ENCODE measurements at regions not wholly inside any gene's neighbourhood (a gene's known extent, or its start where the extent isn't known, plus 50 kb on each side); places are given as distances from the start of the nearest gene placed in this dataset.

DNA sequence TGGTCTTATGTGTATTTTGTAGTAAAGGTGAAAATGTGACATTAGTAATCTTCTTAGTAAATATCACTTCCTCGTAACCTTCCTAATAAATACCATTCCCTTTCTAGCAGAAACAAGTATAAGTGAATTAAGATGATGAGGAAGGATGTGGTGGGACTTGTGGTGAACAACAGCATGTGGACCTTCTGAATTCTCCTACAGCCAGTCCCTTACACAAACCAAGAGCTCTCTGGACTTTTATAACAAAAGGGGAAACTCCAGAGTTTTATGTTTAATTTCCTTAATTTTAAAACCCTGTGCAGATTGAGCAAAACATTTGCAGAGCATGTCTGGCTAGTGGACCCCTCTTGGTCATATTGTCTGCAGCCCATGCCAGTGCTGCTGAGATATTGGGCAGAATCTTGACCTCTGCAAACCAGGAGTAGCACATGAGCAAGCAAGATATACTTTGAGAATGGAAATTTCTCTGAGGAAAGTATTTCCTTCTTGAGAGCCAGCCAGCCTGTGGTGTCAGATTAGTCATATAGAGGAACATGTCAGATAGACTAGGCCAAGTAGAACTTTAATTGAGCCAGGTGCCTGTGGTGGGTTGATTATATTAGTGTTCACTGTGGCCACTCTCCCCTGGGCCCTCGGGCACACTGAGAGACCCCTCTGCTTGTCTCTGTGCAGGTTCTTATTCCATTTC is 328.2 kb downstream of the DKK2 start:
- in situ Hi-C loops (cut with HindIII; ENCODE audit: low sequenced_read_pairs): no loop called here
- TF ChIP-seq, protein P1, sequence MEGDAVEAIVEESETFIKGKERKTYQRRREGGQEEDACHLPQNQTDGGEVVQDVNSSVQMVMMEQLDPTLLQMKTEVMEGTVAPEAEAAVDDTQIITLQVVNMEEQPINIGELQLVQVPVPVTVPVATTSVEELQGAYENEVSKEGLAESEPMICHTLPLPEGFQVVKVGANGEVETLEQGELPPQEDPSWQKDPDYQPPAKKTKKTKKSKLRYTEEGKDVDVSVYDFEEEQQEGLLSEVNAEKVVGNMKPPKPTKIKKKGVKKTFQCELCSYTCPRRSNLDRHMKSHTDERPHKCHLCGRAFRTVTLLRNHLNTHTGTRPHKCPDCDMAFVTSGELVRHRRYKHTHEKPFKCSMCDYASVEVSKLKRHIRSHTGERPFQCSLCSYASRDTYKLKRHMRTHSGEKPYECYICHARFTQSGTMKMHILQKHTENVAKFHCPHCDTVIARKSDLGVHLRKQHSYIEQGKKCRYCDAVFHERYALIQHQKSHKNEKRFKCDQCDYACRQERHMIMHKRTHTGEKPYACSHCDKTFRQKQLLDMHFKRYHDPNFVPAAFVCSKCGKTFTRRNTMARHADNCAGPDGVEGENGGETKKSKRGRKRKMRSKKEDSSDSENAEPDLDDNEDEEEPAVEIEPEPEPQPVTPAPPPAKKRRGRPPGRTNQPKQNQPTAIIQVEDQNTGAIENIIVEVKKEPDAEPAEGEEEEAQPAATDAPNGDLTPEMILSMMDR (IDR thresholded peaks at IDR 0.05; ENCODE audit: low read depth, low read length): no peak
- peak; percentile 73 for DNase-seq (ENCODE audit: low read depth, low spot score)
- no peak overlapping the region for H3K4me3 ChIP-seq (ENCODE audit: low read depth, low read length)

DNA sequence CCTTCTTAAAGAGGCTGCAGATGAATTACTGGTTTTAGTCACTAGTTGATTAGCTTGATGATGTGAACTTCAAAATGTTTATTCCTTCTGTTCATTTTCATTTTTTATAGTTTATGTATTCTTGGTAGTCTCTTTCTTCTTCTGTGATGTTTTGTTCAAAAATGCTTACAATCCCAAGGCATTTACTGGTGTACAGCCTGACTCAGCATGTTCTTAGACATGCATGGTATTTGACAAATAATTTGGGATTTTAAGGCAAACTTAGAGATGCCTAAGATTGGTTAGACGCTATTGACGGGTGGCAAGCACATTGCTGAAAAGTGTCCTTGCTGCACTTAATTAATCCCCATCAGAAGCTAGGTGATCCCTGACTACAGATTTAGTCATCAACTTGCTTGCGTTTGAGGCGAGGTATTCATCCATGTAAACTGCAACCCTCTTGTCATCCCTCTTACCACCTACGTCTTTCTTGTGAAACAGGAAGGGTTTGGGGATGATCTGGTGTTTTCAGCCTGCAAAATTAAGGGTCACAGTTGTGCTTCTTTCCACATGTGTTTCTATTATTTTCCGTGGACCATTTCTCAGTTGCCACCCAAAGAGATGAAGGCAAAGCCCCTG is 331.8 kb downstream of the DKK2 start:
- no peak for DNase-seq (ENCODE audit: low read depth, low spot score)
- H3K4me3 ChIP-seq (ENCODE audit: low read depth, low read length): no peak overlapping the region
- in situ Hi-C loops (cut with HindIII; ENCODE audit: low sequenced_read_pairs): no loop called here
- TF ChIP-seq, protein P1 (IDR thresholded peaks at IDR 0.05; ENCODE audit: low read depth, low read length): no peak

DNA sequence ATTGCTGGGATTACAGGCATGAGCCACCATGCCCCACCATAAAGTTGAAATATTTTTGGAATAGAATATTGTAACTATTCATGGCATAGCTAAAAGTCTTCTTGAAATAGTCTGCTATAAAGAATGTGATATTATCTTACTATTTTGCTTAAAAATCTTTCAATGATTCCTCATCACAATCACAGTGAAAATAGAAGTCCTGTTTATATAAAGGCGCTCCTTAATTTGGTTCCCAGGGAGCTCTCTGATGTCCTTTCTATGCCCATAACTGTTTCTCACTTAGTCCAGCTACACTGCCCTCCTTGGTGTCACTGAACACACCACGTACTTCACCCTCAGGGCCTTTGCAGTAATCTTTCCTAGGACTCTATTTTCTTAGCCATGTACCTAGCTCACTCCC is 331.7 kb upstream of the GIMD1 start:
- no peak for DNase-seq (ENCODE audit: low read depth, low spot score)
- in situ Hi-C loops (cut with HindIII; ENCODE audit: low sequenced_read_pairs): no loop called here
- TF ChIP-seq, protein P1 (IDR thresholded peaks at IDR 0.05; ENCODE audit: low read depth, low read length): no peak
- H3K4me3 ChIP-seq (ENCODE audit: low read depth, low read length): no peak overlapping the region

DNA sequence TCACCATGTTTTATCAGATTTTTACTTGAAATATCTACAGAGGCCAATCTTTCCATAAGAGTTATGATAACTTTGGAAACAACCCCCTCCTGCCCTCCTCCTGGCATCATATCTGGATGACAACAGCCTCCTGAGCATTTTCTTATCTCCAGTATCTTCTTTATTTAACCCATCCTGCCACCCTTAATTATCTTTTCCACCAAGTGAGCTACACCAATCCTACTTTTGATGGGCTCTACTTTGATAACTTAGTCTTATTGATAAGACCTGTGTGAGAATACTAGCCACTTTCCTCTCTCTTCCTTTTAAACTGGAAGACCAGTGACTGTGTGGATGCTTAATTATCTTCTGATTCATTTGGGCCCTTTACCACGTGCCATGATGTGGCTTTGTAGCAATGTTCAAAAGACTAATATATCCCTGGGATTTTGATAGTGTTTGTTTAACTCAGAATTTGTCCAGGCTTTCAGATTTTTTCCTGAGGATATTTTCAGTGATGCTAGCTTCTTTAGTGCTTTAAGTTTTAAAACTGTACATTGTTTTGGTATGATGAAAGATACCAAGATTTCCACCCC is 330.1 kb upstream of the GIMD1 start:
- no peak for DNase-seq (ENCODE audit: low read depth, low spot score)
- TF ChIP-seq, protein P1 (IDR thresholded peaks at IDR 0.05; ENCODE audit: low read depth, low read length): no peak
- no peak overlapping the region for H3K4me3 ChIP-seq (ENCODE audit: low read depth, low read length)
- in situ Hi-C loops (cut with HindIII; ENCODE audit: low sequenced_read_pairs): no loop called here

DNA sequence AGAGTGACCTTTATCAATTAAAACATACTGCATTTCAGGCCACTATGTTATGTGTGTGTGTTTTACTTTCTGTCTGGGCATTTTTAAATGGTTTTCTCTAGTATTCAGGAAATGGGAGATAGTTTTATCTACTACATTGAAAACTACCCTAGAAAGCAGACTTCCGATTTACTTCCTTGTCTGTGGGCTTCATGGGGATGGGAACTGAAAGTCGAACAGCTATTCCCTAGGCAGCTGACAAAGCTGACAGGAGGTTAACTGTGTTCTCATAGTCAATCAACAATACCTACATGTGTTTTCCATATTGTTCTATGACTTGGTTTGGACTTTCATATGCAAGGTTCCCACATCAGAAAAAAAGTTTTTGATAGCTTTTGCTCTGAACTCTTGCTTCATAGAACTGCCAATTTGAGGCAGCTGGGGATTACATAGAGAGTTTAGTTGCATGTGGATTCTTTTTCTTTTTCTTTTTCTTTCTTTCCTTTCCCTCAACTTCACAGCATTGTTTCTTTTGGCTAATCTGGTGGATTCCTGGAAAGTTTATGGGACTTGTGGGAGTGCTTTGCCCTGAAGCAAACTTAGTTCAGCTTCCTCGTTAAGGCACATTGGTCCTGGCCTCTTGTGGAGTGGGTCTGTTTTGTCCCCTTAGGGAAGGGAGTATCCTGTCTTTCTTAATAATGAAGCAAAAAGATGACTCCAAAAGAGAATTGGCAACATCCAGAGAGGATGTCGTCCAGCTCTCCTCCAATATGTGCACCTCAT is 327.1 kb upstream of the GIMD1 start:
- in situ Hi-C loops (cut with HindIII; ENCODE audit: low sequenced_read_pairs): no loop called here
- DNase-seq (ENCODE audit: low read depth, low spot score): no peak
- TF ChIP-seq, protein P1 (IDR thresholded peaks at IDR 0.05; ENCODE audit: low read depth, low read length): no peak
- no peak overlapping the region for H3K4me3 ChIP-seq (ENCODE audit: low read depth, low read length)

DNA sequence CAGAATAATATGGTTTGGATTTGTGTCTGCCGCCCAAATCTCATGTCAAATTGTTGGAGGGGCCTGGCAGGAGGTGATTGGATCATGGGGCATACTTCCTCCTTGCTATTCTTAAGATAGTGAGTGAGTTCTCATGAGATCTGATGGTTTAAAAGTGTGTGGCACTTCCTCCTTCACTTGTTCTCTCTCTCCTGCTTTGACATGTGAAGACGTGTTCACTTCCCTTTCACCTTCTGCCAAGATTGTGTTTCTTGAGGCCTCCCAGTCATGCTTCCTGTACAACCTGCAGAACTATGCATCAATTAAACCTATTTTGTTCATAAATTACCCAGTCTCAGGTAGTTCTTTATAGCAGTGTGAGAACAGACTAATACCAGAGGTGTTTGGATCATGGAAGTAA is 325.7 kb upstream of the GIMD1 start:
- DNase-seq (ENCODE audit: low read depth, low spot score): no peak
- H3K4me3 ChIP-seq (ENCODE audit: low read depth, low read length): no peak overlapping the region
- in situ Hi-C loops (cut with HindIII; ENCODE audit: low sequenced_read_pairs): no loop called here
- TF ChIP-seq, protein P1 (IDR thresholded peaks at IDR 0.05; ENCODE audit: low read depth, low read length): no peak

All from astrocyte of the spinal cord (primary cell).